RWPE1 (cell line): ENCODE measurements at regions not wholly inside any gene's neighbourhood (a gene's known extent, or its start where the extent isn't known, plus 50 kb on each side); places are given as distances from the start of the nearest gene placed in this dataset.

Source experiments
- CTCF ChIA-PET: fragments of 350-600 bp; sonication (Branson Sonifier 250); formaldehyde crosslinking; extraction: SDS; loops from one replicate; lab custom pipeline; 2021; lab: Yijun Ruan, JAX
- POLR2A ChIA-PET: fragments of 400-600 bp; formaldehyde crosslinking; extraction: SDS; loops from one replicate; lab custom pipeline; 2020; ENCODE audit warnings: antibody characterized with exemption; ENCODE audit not compliant: low non-redundant PET; lab: Yijun Ruan, JAX
- DNase-seq: peaks from one replicate; pipeline ENCODE4 v3.0.0; 2012; ENCODE audit warnings: low spot score
- H3K27ac ChIP-seq: fragments of 450-650 bp; 2 replicates; pipeline ENCODE4 v1.5.1; 2017
- CTCF ChIP-seq: fragments of 450-650 bp; conservative IDR thresholded peaks from 2 replicates; pipeline ENCODE4 v1.5.1; 2017; ENCODE audit warnings: low read depth, mild to moderate bottlenecking

- POLR2A ChIA-PET = no interaction called here
- DNase-seq = no peak
- TF ChIP-seq CTCF = no peak
- CTCF ChIA-PET = no interaction called here
- no peak overlapping the region for H3K27ac ChIP-seq
Measured at GRCh38 chr2:19688059-19688458, 213.7 kb downstream of the TTC32 start.

DNA sequence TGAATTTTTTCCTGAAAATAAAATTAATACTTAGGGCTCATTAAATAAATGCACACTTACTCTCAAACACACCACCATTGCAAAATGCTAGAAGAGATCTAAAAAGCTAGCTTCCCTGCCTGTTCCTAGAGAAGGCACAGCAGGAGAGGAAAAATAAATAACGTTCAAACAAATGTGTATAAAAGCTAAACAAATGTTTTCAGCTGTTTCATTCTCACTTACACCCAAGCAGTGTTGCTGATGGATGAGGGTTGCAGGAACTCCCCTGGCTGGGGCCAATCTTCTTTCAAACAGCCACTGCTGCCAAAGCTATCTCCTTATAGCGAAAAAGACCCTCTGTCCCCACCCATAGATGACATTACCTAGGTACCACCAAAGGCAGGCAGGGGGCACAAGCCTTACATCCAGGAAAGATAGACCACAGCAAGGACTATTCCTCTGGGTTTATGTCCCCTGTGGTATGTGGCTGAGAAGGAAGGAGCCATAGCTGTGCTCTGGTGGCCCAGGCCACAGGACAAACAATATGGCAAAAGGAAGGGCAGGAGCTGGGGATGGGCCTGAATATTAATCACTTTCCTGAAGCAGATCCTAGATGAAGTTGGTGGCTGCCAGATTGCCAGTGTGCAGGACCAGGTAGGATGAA lies 214.6 kb downstream of the TTC32 start:
- H3K27ac ChIP-seq = no peak overlapping the region
- DNase-seq = no peak
- ChIA-PET CTCF (interaction anchor here (0.6 kb wide), 1 partner anchor 111 kb away, joined by 3 read pairs; no protein-coding TSS in a partner anchor), POLR2A (no interaction called here)
- TF ChIP-seq CTCF = no peak

DNA sequence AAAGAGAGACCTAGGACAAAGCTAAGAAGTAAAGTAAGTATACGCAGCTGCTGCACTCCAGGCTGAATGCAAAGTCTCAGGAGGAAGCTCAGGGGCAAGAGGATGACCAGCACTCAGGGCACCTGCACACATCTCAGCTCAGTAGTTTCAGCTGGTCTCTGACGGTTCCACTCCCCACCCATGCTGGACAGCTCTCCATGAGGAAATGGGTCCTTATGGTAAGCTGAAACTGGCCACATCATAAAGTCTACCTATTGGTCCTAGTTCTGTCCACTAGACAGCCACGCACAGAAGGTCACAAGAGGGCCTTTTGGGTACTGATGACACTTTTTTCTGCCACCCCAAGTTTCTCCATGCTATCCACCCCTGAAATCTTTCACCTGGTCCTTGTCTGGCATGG lies 215.3 kb downstream of the TTC32 start:
- H3K27ac ChIP-seq = no peak overlapping the region
- no peak for TF ChIP-seq CTCF
- no peak for DNase-seq
- CTCF ChIA-PET = interaction anchor here (0.6 to 1.2 kb wide), 2 partner anchors 62 to 163 kb away, joined by 3 read pairs; no protein-coding TSS in a partner anchor
- POLR2A ChIA-PET = no interaction called here

DNA sequence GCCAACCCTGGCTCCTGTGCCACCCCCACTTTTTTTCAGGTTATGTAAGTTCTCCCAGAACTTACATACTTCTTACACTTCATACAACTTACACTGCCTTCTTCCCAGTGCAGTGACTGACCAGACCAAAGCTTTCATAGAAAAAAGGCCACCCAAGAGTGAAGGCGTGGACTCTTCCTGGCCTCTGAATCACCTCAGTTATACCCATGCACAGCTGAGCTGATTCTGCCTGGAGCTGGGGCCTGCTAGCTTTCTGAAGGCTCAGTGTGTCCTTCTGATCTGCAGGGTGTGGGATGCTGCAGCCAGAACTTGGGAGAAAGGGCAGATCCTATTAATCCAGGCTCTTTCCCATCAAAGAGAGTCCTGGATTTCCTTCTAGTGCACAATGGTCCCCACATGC lies 216.1 kb downstream of the TTC32 start:
- DNase-seq = no peak
- ChIA-PET POLR2A (no interaction called here), CTCF (interaction anchor here (1.2 kb wide), 1 partner anchor 62 kb away, joined by 3 read pairs; no protein-coding TSS in a partner anchor)
- TF ChIP-seq CTCF = no peak
- H3K27ac ChIP-seq = no peak overlapping the region

GRCh38 chr2:19684516-19684915 lies 217.3 kb downstream of the TTC32 start:
- ChIA-PET CTCF (no interaction called here), POLR2A (no interaction called here)
- no peak for TF ChIP-seq CTCF
- no peak for DNase-seq
- H3K27ac ChIP-seq = no peak overlapping the region

DNA sequence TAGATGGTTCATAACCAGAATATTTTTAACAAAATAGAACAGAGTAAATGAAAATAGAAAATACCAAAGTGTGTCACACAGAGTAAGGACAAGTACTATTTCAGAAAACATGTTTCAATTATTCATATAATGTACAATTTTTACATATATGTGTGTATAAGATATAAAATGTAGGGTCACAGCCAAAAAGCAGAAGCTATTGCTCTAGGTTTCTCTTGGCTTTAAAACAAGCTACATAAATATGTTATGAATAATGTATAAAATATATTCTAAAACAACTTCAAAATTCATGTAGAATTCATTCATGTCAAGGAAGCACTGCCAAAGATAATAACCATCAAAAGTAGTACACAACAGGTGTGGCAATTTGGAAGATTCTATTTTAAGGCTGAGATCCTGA lies 218.2 kb downstream of the TTC32 start:
- no peak overlapping the region for H3K27ac ChIP-seq
- ChIA-PET CTCF (no interaction called here), POLR2A (no interaction called here)
- no peak for TF ChIP-seq CTCF
- no peak for DNase-seq
